Putamen (tissue), 1 donor: ENCODE measurements at regions not wholly inside any gene's neighbourhood (a gene's known extent, or its start where the extent isn't known, plus 50 kb on each side); places are given as distances from the start of the nearest gene placed in this dataset.
"Not testable (repeated sequence)": the region's sequence is repeated elsewhere in the genome, so short reads cannot be mapped to it uniquely, and the experiment has no call there.

Source experiments
- DNase-seq: peaks from one replicate; pipeline ENCODE4 v3.0.0-alpha.2; 2016; ENCODE audit warnings: low spot score

DNA sequence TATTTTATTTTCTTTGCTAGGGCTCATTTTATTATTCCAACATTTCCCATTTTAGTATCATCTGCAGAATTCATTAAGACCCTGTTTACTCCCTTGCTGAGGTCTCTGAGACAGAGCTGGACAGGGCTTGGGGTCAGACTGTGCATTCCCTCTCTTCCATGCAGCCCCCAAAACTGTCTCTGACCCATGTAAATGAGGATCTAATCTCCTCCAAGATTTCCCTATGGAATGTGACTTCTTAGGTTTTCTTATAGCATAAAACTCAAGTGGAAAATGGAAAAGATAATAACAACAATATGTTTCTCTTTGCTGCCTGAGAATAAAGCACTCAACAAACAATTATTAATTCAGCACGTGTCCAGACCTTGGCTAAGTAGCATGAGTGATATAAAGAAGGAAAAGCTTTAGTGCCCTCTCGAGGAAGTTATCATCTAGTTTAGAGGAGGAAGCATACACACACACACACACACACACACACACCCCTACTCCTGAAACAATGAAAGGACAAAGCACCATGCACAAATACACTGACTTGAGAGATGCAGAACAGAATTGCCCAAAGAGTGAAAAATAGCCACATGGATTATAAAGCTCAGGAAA lies 815.5 kb downstream of the BCKDHB start:
- no peak for DNase-seq

DNA sequence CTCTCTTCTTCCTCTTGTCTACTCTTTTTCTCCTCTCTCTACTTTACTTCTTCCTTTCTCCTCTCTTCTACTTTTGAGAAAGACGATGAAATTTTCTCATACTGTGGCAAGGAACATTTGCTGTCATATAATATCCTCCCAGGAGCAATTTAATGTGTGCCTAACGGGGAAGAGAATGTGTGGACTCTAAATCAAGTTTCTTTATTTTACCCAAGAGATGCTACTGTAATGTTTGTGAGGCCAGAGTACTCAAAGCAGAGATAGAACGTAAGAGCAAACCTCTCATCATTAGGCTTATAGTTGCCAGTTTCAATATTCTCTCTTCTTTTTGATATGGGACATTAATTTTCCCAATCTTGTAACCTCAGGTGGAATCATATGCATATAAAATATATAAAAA lies 801.4 kb downstream of the BCKDHB start:
- DNase-seq: no peak

DNA sequence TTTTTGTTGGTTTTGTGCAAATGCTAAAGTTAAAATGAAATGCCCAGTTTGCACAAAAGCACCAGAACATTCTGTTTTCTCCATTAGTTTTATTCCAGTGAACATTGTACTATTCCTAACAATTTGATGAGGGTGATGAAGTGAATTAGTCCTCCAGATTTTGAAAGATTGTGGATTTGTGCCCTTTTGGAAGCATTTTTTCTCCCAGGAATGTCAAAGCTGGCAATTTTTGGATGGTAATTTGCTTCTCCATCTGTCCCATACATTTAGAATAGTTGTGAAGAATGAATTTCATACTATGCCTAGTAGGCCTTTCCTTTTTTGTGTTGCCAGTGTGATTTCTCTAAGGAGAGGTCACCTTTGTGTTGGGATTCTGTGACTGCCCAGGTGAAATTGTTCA lies 797.2 kb downstream of the BCKDHB start:
- no peak for DNase-seq

DNA sequence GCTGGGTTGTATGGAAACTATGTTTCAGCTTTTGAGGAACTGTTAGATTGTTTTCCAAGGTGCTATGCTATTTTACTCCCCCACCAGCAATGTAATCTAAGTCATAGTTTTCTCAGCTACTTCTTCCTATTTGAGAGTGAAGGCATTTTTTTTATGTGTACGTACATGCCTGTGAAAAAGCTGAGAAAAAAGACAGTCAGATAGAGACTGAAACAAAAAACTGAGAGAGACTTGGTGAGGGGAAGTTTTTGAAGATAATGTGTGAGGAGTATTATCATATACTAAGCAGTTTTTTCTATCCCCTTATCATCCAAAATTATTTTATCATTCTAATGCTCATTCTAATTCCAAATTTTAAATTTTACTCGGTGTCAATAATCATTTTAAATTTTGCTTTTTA lies 780.0 kb downstream of the BCKDHB start:
- no peak for DNase-seq

DNA sequence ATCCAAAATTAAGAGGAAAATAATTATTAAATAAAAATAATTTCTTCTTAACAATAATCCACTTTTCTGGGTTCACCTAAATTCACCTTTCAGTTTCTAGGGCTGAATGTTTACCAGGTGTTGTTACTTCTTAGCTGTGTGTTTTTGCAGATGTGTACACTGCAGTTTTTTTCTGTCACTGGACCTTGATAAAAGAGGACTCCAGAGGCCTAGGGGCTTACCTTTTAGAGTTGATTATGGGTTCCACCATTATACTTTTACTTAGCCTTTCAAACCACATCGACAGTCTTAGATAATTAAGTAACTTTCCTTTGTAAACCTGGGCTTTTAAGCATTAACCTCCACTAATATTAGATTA lies 766.5 kb downstream of the BCKDHB start:
- no peak for DNase-seq

DNA sequence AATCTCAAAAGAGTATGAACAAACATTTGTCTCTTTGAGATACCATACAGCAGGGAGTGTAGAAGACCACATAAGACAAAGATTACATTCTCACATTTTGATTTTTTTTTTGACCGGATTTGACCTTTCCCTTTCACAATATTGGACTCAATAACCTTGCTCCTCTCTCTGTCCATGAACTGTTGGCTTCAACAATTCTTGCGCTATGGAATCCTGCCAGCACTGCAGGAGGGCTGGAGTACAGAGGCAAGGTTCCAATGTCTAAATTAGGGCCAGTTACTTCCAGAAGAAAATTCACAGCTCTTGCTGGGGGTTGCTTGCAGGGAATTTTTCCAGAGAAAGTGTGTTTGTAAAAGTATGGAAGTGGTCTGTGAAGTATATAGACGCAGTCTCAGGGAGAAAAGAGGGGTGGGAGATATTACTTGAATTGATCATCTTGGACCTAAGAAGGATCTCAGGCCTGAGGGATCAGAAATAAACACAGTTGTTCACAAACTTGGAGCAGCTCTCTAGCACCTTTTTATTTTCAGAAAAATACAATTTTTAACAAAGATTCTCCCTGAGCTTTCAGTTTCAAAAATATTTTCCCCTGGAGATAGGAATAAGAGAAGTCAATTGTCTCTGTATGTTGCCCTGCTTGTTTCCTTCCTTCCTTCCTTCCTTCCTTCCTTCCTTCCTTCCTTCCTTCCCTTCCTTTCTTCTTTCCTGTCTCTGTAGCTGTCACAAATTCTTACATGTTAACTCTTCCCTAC lies 765.9 kb downstream of the BCKDHB start:
- no peak for DNase-seq

DNA sequence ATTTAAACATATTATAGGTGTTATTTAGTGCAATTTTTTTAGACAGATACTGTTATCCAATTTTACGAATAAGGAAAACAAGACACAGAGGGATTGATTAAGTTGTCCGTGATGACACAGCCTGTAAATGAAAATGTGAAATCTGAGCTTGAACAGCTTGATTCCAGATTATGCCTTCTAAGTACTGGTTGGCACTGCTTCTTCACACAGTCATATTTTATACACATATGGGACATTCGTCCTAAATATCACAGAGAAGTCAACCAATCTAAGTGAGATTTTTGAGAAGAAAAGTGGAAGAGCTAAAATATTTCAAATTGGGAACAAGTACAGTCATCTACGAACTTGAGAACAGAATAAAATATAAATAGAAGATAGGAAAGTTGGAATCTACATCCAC lies 756.3 kb downstream of the BCKDHB start:
- no peak for DNase-seq

DNA sequence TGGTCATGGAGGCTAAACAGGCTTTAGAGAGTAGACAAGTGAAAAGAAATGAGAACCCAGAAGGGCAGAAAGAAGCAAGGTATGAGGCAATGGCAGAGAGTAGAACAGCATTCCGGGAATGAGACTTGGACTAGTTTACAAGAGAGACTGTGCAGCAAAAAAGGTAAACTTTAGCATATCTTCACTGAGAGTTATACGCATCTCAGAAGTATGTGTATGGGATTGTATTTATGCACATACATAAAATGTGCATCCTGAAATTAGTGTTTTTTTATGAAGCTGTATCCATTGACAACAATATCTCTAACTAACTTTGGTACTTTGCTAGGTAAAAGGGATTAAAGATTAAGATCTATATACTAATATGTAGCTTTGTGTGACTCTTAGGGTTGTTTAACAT lies 753.6 kb downstream of the BCKDHB start:
- DNase-seq: no peak

DNA sequence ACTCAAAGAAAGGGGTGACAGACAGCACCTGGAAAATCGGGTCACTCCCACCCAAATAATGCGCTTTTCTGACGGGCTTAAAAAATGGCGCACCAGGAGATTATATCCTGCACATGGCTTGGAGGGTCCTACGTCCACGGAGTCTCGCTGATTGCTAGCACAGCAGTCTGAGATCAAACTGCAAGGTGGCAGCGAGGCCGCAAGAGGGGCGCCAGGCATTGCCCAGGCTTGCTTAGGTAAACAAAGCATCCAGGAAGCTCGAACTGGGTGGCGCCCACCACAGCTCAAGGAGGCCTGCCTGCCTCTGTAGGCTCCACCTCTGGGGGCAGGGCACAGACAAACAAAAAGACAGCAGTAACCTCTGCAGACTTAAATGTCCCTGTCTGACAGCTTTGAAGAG lies 741.5 kb downstream of the BCKDHB start:
- DNase-seq: not testable (repeated sequence)

DNA sequence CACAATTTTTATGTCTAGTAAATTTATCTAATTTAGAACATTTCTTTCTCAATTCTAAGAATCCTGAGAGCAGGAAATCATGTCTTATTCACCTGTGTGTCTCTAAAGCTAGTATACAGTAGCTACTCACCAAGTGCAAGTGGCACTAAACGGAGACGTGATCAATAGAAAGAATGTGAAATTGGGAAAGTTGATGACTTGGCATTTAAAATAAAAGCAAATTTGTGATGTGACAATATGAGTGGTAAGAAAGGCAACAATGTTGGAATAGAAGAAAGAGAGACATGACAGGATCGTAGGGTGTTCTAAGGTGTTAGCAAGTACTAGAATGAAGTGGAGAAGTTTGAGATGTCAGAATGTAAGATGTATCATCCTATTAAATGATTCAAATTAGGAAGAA lies 725.9 kb downstream of the BCKDHB start:
- no peak for DNase-seq

DNA sequence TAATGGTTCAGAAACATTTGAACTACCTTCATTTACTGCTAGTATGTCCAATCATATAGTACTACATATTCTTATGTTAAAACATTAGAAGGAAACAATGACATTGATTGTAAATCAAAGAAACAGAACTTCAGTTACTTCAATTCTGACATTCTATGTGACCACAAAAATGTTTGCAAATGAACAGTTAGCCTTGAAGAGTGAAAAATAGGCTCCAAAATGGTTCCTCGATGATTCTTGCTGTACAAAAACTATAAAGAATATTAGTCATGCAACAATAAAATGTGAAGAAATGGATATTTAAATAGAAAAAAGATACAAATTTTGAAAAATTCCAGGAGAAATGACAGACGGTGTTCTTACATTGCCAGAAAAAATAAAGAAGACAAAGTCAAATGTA lies 686.9 kb downstream of the BCKDHB start:
- DNase-seq: no peak

DNA sequence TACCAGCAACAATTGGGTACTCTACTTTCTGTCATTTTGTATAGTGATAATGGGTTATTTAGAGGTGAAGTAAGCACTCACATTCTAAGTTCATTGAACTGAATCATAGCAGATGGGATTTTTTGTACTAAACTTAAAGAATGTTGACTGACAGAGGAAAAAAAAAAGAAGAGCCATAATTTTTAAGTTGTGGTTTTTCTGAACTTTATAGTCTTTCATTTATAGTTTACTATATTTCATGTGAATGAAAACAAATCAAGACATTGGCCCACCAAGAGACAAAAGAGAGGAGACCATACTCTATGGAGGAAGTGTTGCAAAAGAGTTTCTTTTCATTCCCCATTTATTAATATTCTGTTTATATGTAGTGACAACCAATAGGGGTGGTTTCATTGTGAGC lies 685.7 kb downstream of the BCKDHB start:
- DNase-seq: no peak

DNA sequence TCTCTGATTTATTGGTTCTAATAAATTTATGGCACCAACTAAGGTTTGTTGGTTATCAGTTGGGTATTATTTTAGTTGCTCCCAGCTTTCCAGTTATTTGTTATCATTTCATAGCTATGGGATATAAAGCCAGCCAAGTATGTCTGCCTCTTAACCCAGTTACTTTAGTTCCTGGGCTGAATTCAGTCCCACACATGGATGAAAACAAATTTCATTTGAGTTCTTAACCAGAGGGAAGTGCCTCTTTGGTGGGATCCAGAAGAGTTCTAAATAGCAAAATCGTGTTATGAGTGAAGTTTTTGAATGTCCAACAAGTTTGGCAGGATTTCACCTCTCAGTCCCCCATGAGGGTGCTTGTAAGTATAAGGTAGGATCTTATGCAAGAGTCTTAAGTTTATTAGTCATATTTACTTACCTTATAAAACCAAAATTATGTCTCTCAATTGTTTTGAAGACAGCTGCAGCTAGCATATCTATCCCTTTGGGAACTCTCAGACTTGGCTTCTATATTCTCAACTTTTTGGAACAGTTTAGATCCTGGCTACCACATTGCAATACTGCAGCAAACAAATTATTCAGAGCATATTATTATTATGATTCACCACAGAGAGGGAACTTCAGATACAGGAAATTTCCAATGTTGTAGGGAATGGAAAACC lies 683.6 kb downstream of the BCKDHB start:
- no peak for DNase-seq

DNA sequence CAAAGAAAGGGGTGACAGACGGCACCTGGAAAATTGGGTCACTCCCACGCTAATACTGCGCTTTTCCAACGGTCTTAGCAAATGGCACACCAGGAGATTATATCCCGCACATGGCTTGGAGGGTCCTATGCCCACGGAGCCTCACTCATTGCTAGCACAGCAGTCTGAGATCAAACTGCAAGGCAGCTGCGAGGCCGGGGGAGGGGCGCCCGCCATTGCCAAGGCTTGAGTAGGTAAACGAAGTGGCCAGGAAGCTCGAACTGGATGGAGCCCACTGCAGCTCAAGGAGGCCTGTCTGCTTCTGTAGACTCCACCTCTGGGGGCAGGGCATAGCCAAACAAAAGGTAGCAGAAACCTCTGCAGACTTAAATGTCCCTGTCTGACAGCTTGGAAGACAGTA lies 676.8 kb downstream of the BCKDHB start:
- not testable (repeated sequence) for DNase-seq

DNA sequence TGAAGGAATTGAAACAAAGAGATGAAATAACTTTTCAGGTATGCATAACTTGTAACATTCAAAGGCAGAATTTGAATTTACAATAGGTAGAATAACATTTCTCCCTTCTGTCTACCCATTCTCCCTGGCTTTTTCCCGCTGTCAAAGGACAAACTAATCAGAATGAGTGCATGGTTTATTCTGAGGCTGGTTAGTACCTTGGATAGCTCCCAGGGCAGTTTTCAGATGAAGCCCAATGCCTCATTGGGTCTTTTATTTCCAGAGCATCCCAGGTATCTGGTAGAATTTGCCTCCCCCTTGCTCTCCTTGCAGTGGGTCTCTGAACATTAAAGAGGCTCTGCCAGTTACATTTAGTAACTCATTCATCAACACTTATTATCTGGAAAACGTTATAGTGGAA lies 665.5 kb downstream of the BCKDHB start:
- no peak for DNase-seq

DNA sequence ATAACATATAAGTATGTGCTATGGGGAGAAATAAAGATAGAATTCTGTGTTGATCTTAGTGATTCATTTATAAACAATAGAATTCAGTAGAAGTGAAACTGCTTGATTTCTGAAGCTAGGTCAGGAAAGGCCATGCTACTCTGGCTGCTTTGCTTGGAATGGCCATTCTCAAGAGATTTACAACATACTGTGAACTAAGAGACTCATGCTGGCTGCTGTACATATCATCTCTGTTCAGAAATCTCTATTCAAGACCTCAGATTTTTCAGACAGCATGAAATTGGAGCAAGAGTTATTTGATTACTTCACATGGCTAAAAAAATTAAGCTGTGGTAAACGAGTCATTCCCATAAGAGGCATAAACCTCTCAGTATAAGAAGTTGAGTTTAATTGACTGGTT lies 662.6 kb downstream of the BCKDHB start:
- no peak for DNase-seq

DNA sequence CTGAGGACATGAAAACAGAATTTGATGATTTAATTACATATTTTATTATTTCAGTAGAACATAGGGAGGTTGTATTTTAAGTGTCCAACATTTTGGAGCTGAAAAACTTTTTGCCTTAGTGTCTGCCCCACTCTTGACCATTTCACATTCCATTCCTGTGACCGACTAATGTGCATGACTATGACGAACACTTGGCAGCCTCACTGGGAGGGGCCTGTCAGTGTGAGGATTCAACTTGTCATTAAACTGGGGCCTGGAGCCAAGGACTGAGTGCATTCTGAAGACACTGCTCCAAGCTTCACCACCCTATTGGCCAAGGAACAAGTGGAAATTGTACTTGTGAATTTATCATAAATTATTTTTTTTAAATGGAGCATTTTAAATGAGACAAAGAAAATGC lies 661.3 kb downstream of the BCKDHB start:
- DNase-seq: no peak

DNA sequence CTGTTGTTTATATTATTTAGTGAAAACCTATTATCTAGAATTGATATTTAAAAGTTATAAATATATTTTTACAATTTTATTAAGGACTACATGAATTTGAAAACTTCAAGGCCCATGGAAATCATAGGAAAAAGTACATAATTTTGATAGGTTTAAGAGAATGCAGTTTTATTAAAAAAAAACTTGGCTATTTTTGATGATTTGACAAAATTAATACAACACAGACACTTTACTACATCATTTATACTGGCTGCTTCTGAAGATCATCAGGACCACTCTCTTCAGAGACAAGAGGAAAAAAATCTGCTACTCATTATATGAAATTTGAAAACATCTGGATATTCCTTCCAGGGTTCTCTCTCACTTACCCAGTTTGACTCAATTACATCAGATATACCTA lies 637.7 kb downstream of the BCKDHB start:
- no peak for DNase-seq

DNA sequence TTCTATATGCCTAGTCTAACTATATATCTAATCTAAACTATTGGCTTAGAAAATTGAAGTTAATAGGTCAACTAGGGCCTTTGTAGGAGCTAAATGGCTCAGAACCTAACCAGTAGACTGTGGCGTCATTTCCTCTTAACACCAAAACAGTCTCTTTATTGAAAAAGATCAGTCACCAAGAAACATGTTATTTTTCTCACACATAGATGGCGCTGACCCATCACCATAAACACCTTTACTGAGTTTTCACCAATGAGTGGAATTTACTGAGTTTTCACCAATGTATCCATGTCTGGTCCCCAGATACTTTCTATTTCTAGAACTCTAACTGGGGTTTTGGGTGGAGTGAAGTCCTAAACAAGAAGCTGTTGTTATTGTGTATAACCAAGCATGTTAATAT lies 636.0 kb downstream of the BCKDHB start:
- no peak for DNase-seq

DNA sequence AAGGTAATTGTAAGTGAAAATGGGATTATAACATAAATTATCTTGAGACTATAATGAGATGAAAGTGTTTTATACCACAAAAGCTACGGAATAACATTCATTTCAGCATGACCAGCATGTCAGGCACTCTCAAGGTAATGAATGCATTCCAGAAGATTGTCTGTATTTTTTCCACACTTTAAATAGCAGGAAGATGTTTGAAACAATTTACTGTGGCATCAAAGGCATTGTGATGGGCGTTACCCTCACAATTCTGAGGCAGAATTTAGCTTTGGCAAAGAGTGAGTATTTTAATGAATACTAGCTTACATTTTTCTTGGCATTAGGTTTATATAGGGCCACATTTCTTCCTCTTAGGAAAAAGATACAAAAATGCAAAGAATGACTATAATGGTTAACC lies 627.2 kb downstream of the BCKDHB start:
- no peak for DNase-seq

DNA sequence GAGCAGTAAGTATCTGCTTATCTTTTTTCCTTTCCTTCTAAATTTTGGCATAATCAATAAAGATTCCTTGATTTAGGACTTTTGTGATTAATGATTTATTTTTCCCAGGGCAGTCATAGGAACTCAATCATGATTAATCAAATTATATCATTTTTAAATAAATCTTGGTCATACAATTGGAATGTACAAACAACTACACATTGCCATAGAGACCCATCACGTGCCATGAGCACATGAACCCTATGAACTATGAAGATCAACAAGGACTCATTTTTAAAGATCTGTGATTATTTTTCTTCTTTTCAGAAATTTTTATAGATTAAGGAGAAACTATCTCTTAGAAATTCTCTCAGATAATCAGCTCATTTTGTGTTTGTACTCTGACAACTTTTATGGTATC lies 622.4 kb downstream of the BCKDHB start:
- no peak for DNase-seq

DNA sequence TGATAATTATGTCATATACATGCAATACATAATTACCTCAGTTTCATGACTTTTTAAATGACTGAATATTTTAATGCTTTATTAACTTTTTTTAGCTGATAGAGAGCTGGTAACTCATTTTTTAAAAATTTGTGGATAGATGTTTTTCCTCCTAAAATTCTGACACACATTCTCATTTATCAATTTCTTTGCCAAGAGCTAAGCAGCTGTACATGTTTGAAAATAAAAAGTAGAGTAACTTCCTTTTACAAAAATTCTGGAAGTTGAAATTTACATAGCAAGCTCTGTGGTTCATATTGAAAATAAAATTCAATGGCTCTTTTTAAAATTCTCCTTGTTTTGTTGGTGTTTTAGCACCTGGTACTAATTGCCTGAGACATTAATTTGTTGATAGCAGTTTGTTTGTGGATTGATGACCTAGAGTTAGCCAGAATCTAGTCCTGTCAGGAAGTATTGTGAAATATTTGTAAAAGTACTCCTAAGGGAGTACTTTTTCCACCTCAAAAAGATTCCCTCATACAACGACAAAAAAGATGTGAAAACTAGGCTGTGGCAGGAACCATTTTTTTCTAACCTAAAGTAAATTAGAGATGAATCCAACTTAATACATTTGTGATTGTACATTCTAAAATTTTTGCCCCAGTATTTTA lies 621.8 kb downstream of the BCKDHB start:
- DNase-seq: no peak
